ENCODE measurements at regions not wholly inside any gene's neighbourhood (a gene's known extent, or its start where the extent isn't known, plus 50 kb on each side); places are given as distances from the start of the nearest gene placed in this dataset.

- TF ChIP-seq SIX5 (IDR thresholded peaks at IDR 0.05; ENCODE audit: low read depth, low read length, severe bottlenecking) (no peak), PRDM15 (CRISPR knock-in tag; IDR thresholded peaks at IDR 0.05) (no peak), RELB (IDR thresholded peaks at IDR 0.05; ENCODE audit: low read depth) (no peak), CREB1 (IDR thresholded peaks at IDR 0.05; ENCODE audit: low read depth) (no peak)
Measured at GRCh38 chr14:87772854-87773253, 220.1 kb downstream of the GALC start (continued).

GRCh38 chr14:87767567-87767901 lies 225.4 kb downstream of the GALC start:
- Histone ChIP-seq H3K27me3 (replicated peaks in 1 of 2; ENCODE audit: control insufficient read depth in 2 of 2, insufficient read depth in 2 of 2, low read length in 1 of 2) (no peaks in the 10 kb centered on the region), H3K4me1 (ENCODE audit: control insufficient read depth, insufficient read depth, low read length) (no peaks in the 10 kb centered on the region), H3K27ac (ENCODE audit: control insufficient read depth, insufficient read depth) (no peak overlapping the region), H3K4me3 (no peak overlapping the region), H3K9ac (ENCODE audit: control insufficient read depth, insufficient read depth, low read length) (no peak overlapping the region), H3K4me2 (ENCODE audit: control insufficient read depth, insufficient read depth) (no peak overlapping the region), H4K20me1 (ENCODE audit: control insufficient read depth, insufficient read depth) (no peaks in the 10 kb centered on the region), H3K9me3 (replicated peaks; ENCODE audit: control insufficient read depth, insufficient read depth, low read length) (no peaks in the 10 kb centered on the region), H3K79me2 (ENCODE audit: control insufficient read depth, insufficient read depth, low read length) (no peaks in the 10 kb centered on the region), H3K36me3 (ENCODE audit: control insufficient read depth in 2 of 2, insufficient read depth in 2 of 2, low read length in 1 of 2) (no peaks in the 10 kb centered on the region), H2AFZ (ENCODE audit: control insufficient read depth, low read depth, low read length) (no peak overlapping the region)
- intact Hi-C loops (cut with micrococcal nuclease; ENCODE audit: unreplicated experiment): no loop called here
- CTCF ChIA-PET: interaction anchor here (0.6 to 1.8 kb wide), 4 partner anchors 21 to 901 kb away, joined by 3 to 8 read pairs (median 4); no protein-coding TSS in a partner anchor
- BruUV-seq (replicated peaks): no TSS peak
- in situ Hi-C loops (cut with MboI): no loop called here
- RAD21 ChIA-PET (ENCODE audit: unreplicated experiment): interaction anchor here (0.8 to 1.8 kb wide), 2 partner anchors 22 to 31 kb away, joined by 3 to 8 read pairs; no protein-coding TSS in a partner anchor
- 40% methylated on average over 2 of the region's 2 CpGs for WGBS (ENCODE audit: insufficient coverage, insufficient replicate concordance, low lambda C conversion rate, missing lambda C conversion rate)
- DNase-seq (ENCODE audit: low read depth, low spot score) (peak; percentile 11), FAIRE-seq (no peak), ATAC-seq (peak; percentile 74)
- SMC1A ChIA-PET (ENCODE audit: uncharacterized antibody, unreplicated experiment): interaction anchor here (0.8 to 1.5 kb wide), 2 partner anchors 22 to 241 kb away, joined by 3 to 6 read pairs; no protein-coding TSS in a partner anchor
- POLR2A ChIA-PET: no interaction called here
- TF ChIP-seq STAT3 (IDR thresholded peaks at IDR 0.05; ENCODE audit: low read depth, low read length) (no peak), WRNIP1 (IDR thresholded peaks at IDR 0.05; ENCODE audit: borderline replicate concordance, low read depth, low read length) (no peak), CHD2 (IDR thresholded peaks at IDR 0.05; ENCODE audit: borderline replicate concordance, low read depth, low read length) (no peak), RBBP5 (conservative IDR thresholded peaks at IDR 0.05) (no peak), PKNOX1 (IDR thresholded peaks at IDR 0.05) (peak; percentile 34), CREB1 (IDR thresholded peaks at IDR 0.05; ENCODE audit: low read depth) (no peak), HCFC1 (IDR thresholded peaks at IDR 0.05; ENCODE audit: low read length) (no peak), PML (IDR thresholded peaks at IDR 0.05; ENCODE audit: low read length) (no peak), RELB (IDR thresholded peaks at IDR 0.05; ENCODE audit: low read depth) (peak; percentile 59; the same call in 1 of the 2 replicates)
